GM08714 (cell line): ENCODE measurements at regions not wholly inside any gene's neighbourhood (a gene's known extent, or its start where the extent isn't known, plus 50 kb on each side); places are given as distances from the start of the nearest gene placed in this dataset.

ENCODE experiments used
- H3K4me3 ChIP-seq: fragments of 200-500 bp; sonication (Bioruptor generic); 2 replicates; pipeline ENCODE4 v1.5.1; 2014; ENCODE audit warnings: mild to moderate bottlenecking, low read length, inconsistent platforms
- ZNF274 ChIP-seq: IDR thresholded peaks from 2 replicates; pipeline ENCODE4 v1.6.1; 2012; ENCODE audit warnings: mild to moderate bottlenecking, low read depth, low read length

DNA sequence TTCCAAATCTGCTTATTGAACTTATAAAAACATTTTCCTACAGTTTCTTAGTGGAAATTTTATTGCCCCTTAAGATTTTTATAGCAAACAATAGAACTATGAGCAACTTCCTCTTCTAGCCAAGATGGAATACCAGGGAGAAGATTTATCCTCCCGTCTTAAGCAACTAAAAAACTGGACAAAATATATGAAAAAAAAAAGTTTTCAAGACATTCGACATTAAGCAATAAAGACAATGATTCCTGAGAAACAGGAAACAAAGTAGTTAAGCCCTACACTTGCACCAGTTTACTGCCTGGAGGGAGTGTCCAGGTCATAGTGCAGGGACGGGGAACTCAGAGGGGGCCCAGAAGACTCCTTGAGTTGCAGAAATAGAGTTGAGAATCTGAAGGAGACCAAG is 516.1 kb upstream of the DIPK2B start:
- no peak overlapping the region for H3K4me3 ChIP-seq

GRCh38 chrX:45715748-45716147 is 515.1 kb upstream of the DIPK2B start:
- TF ChIP-seq ZNF274: no peak
- H3K4me3 ChIP-seq: no peak overlapping the region

More for the DNA sequence above, 516.1 kb upstream of the DIPK2B start:
- no peak for TF ChIP-seq ZNF274

DNA sequence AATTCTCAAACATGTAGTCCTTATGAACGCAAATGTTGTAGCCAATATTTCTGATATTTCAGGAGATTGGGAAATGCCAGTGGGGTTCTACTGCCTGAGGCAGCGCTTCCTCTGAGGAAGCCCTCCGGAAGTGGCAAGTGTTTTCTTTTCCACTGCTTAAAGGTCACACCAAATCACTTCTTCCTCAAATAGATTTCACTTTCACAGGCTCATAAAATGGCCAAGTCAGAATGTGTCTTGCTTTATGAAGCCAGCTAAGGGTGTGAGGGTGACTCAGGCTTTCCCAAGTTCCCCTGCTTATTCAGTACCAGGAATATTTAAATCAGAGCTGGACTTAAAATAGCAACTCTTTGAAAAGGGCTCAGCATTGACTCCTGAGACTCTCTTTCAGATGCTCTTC is 514.2 kb upstream of the DIPK2B start:
- TF ChIP-seq ZNF274: no peak
- H3K4me3 ChIP-seq: no peak overlapping the region

- no peak for TF ChIP-seq ZNF274
- no peak overlapping the region for H3K4me3 ChIP-seq
Observed at GRCh38 chrX:45712067-45712466, 511.4 kb upstream of the DIPK2B start.

GRCh38 chrX:45711231-45711630 is 510.6 kb upstream of the DIPK2B start:
- no peak for TF ChIP-seq ZNF274
- H3K4me3 ChIP-seq: no peak overlapping the region

- no peak for TF ChIP-seq ZNF274
- H3K4me3 ChIP-seq: no peak overlapping the region
Observed at GRCh38 chrX:45710081-45710801, 509.6 kb upstream of the DIPK2B start.

- no peak overlapping the region for H3K4me3 ChIP-seq
- TF ChIP-seq ZNF274: no peak
Observed at GRCh38 chrX:45709381-45709780, 508.7 kb upstream of the DIPK2B start.

DNA sequence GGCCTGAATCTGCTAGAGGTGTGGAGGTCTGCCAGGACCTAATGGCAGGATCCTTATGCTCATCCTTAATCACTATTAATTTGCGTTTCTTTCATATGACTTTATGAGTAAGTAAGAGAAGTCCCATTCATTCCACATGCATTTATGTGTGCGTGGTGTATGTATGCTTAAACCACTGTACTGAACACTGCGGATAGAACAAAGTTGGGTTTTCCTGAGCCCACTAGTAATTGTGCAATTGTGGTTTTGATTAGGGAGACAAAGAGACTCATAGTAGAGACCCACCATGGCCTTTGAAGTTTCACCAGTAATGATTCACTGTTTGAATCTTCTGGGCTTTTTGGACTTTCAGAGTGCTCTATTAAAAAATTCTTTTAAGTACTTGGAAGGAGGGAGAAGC is 498.5 kb upstream of the DIPK2B start:
- no peak for TF ChIP-seq ZNF274

GRCh38 chrX:45697591-45697990 is 496.9 kb upstream of the DIPK2B start:
- TF ChIP-seq ZNF274: no peak
- H3K4me3 ChIP-seq: no peak overlapping the region

More for the DNA sequence above, 498.5 kb upstream of the DIPK2B start:
- H3K4me3 ChIP-seq: no peak overlapping the region

DNA sequence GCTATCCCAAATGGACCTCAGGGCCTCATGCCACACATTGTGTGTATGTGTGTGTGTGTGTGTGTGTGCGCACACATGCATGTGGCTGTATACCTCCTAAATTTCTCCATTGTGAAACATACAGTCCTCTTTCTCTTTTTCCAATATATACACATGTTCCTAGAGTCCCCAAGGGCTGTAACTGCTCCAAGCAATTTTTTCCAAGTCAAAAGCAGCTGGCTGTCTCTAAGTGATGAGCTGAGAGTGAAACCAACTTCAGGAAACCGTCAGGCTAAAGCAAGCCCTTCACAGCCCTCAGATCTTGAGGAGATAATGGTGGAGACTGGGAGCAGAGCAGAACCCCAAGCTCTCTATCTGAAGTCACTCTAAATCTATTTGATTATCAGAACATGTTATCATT is 496.1 kb upstream of the DIPK2B start:
- no peak overlapping the region for H3K4me3 ChIP-seq
- no peak for TF ChIP-seq ZNF274

GRCh38 chrX:45689971-45690370 is 489.3 kb upstream of the DIPK2B start:
- no peak overlapping the region for H3K4me3 ChIP-seq
- no peak for TF ChIP-seq ZNF274

- H3K4me3 ChIP-seq: no peak overlapping the region
- TF ChIP-seq ZNF274: no peak
Observed at GRCh38 chrX:45683914-45684313, 483.2 kb upstream of the DIPK2B start.

DNA sequence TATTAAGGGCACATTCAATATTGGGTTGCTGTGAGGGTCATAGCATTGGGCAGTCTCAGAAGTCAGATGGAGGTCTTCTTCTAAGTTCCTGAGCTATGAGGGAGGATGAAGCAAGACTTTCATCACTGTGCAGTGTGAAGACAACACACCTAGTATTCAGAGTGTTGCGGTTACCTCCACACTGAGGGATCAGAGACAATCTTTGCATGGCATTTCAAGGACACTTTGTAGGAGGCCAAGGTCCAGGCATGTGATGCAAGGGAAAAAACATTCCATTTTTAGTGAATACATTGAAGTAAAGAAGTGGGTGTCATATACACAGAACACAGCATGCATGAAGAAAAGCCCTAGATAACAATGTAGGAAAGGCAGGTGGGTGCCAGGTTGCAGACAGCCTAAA is 481.2 kb upstream of the DIPK2B start:
- no peak for TF ChIP-seq ZNF274
- no peak overlapping the region for H3K4me3 ChIP-seq

- TF ChIP-seq ZNF274: no peak
Observed at GRCh38 chrX:45669715-45670340, 469.2 kb upstream of the DIPK2B start.

DNA sequence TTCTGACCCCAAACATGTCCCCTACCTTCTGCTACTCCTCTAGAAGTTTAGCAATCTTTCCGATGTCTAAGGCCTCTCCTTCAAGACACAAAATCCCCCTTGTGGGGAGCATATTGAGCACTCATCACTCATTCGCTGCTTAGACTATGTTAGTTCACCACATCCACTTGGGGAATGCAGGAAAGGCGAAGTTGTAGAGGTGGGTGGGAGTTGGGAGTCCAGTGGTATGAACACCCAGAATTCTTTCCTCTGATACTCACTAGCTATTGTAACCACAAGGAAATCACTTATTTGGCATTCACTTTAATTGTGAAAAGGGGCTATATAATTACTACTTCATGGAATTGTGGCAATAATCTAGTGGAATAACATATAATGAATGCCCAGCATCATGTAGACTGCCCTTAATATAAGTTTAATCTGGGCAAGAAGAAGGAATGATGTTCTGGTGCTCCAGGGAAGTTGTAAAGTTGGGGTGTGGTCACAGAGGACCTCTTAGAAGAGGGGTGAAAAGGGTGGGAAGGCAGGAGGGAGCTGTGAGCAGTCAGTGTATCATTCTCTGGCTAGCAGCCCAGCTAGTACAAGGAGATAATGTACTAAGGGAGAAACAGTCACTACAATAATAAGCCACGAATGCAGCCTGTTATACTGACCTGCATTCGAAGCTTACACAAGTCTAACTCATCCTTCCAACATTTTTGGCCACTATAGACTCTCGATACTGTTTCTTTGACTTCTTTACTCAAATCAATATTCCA is 468.2 kb upstream of the DIPK2B start:
- no peak overlapping the region for H3K4me3 ChIP-seq
- TF ChIP-seq ZNF274: no peak

More at GRCh38 chrX:45669715-45670340, 469.2 kb upstream of the DIPK2B start:
- no peak overlapping the region for H3K4me3 ChIP-seq
